HG03095 (cell line): ENCODE measurements at regions not wholly inside any gene's neighbourhood (a gene's known extent, or its start where the extent isn't known, plus 50 kb on each side); places are given as distances from the start of the nearest gene placed in this dataset.
A peak's percentile ranks its signal among the peaks of the same experiment; 100 is the strongest.

Experiments used
- ATAC-seq: cut with Tn5 transposase; IDR thresholded peaks from one replicate; pipeline ENCODE4 v1.9.1; 2021; ENCODE audit warnings: moderate library complexity; ENCODE audit not compliant: unreplicated experiment

DNA sequence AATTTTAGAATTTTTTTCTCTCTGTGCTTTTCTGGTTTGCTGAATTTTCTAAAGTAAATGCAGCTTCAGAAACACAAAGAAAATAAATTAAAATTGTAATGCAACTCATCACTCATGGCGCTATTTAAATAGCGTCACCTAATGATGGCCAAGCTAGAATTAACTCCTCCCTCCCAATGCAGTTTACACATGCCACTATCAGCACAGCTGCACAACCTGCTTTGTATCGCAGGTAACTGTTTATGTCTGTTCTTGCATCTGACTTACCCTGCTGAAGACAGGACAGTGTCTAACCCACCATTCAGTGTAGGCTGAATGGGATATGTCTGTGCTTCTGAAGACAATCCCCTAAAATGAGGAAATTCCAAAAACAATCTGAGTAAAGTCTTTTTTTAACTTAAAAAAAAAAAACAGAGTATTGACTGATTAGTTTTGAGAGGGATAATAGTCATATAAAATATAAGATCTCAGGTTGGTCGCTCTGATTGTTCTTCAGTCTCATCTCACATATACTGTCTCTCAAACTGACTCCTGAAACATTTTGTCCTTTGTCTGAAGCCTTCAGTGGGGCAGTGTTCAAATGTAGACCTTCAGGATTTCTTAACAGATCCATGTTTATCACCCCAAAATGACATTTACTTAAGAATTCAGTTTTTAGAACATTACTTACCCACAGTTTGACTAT is 271.4 kb downstream of the ZEB2 start:
- no peak for ATAC-seq

- no peak for ATAC-seq
Observed at GRCh38 chr2:144244938-144245337, 275.0 kb downstream of the ZEB2 start.

- no peak for ATAC-seq
Observed at GRCh38 chr2:144242311-144242710, 277.6 kb downstream of the ZEB2 start.

DNA sequence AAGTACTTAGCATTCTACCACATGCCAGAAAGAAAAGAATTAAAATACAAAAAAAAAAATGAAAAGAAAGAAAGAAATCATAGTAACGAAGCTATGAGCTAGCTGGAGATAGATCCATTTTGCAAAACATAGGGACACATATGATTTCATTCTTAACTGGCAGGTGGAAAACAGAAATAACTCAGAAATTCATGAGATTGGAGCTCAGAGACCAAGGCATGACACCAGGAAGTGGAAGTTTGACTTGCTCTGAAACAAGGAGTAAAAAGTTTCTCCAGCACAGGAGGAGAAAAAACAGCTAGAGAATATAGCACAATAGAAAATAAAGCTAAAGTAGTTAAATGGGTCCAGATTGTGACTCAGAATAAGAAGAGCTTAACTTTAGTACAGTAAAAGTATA is 278.1 kb downstream of the ZEB2 start:
- ATAC-seq = no peak

GRCh38 chr2:144240656-144241339 is 279.1 kb downstream of the ZEB2 start:
- peak; percentile 84 for ATAC-seq

- no peak for ATAC-seq
Observed at GRCh38 chr2:144239726-144240125, 280.2 kb downstream of the ZEB2 start.

- ATAC-seq = no peak
Observed at GRCh38 chr2:144239306-144239705, 280.6 kb downstream of the ZEB2 start.

DNA sequence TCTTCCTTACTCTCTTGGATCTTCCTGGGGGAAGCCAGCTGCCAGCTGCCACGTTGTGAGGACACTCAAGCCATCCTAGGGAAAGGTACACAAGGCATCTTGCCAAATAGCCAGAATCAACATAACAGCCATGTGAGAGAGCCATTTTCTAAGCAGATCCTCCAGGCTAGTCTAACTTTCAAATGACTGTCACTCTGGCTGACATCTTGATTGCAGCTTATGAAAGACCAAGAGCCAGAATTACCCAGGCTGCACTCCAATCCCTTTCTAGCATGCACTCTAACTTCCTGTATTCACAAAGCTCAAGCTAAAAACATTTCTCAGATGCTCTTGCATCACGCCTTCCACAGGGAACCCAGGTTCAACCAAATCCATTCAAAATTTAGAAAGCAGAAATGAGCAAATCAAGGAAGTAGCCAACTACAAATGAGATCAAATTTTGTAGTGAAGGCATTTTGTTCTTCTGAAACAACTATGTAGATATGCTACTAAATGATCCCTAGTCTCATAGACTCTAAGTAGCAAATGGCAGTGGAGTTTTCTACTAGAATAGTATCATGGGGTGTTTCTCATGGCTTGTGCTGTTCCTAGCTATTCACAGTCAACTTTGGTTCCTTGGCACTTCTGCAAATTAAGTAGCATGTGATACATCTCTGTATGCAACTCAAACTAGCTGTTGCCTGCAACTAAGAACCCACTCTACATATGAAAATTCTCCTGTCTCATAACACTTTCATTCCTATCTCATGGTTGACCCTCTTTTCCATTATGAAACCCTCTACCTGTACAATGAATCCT is 281.9 kb downstream of the ZEB2 start:
- ATAC-seq = no peak

DNA sequence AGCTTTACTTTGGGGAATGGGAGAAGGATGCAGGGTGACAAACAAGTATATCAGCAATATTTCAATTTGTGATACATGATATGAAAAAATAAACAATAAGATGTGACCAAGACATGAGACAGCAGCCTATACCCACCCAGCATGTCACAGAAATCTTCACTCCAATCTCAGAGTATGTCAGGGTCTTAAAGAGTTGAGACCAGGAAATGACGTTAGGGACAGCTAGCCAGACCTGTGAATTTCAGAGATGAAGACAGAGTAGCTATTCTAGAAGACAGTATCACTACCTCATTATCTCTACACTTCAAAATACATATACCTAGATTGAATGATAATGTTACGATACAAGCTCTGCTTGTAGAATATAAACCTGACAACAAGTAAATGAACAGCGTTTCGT is 282.8 kb downstream of the ZEB2 start:
- no peak for ATAC-seq

- ATAC-seq = no peak
Observed at GRCh38 chr2:144235050-144235449, 284.9 kb downstream of the ZEB2 start.

DNA sequence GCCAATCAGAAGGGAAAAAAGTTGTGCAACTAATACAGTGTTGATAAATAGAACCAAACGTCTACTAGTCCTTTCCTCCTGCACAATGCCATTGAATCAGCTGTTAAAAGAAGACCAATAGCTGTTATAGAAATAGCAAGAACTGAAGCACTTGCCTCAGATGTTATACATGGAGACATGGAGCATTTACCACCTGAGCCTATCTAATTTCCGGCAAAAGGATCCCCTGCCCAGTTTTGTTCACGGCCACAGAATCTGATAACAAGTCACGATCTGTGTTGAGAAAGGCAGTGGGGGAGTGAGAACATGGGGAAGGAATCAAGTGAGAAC is 285.4 kb downstream of the ZEB2 start:
- no peak for ATAC-seq

- ATAC-seq = no peak
Observed at GRCh38 chr2:144233733-144234541, 286.0 kb downstream of the ZEB2 start.

DNA sequence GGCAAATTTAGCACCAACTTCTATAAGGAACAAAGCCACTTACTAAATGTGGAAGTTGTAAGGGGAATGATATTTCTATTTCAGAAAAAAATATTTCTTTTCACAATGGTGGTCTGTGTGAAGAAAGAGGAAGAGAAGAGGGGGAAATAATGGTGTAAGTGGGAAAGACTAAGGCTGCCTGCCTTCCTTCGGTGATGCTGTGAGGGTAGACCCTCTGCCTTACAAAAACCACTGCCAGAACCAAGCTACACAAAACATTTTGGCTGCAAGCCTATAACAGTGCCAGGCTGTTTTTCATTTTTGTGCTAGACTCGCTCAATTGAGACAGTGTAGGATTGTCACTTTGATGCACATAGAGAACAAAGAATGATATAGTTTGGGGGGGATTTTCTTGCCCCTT is 286.6 kb downstream of the ZEB2 start:
- no peak for ATAC-seq

DNA sequence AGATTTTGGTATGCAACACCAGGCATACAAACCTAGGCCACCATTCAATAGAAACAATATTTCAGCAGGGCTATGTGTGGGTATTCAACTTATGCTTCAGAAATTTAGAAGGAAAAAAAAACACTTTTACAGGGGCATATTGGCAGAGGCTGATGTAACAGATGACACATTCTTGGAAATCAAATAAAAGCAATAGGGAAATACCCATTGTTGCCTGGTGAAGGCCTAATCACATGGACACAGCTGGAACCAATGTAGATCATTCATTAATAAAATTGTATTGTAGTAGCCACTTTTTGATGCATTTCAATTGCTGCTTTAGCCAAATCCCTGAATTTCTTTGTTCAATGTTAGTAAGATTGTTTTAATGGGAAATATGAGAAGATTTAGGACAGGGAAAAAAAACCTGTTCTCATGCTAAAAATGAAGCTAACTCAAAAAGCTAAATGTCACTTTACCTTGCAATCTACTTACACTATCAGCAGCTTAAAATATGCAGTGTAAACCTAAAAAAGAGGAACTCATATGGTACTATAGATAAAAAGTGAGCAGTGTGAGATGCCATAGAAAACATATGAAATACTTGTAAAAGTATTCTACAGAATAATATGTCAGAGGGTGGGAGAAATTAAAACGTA is 289.4 kb downstream of the ZEB2 start:
- no peak for ATAC-seq

DNA sequence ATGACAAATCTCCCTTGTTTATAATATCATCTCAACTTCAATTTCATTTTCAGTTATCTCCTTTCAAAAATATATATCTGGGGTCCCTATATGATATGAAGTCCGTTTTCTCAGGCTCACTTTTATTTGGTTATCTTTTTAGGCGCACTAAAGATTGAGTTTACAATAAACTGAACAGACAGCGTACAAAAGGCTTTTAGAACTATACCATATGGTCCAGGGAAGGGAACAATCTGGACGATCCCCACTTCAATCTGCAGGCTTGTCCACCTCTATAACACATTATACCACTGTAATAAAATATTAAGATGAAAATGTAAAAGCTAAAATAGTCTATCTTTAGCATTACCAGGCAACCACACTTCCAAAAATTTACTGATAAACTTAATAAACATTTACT is 289.9 kb downstream of the ZEB2 start:
- no peak for ATAC-seq

DNA sequence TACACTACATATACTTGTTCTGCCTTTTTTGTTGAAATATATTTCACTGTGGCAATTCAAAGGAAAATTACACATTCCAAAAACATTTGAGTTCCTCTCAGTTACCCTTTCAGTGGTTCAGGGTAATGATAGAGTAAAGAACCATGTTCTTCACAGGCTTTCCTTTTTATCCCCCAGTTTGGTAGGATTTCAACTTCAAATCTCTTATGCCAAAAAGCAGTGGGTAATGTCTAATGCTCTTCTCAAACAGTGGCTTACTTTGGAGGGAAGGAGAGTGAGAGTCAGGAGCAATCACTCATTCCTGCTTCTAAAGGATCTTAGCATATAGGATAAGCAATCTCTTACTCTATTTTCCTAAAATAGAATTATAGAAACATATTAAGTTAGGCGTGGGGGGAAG is 290.6 kb downstream of the ZEB2 start:
- ATAC-seq = no peak

DNA sequence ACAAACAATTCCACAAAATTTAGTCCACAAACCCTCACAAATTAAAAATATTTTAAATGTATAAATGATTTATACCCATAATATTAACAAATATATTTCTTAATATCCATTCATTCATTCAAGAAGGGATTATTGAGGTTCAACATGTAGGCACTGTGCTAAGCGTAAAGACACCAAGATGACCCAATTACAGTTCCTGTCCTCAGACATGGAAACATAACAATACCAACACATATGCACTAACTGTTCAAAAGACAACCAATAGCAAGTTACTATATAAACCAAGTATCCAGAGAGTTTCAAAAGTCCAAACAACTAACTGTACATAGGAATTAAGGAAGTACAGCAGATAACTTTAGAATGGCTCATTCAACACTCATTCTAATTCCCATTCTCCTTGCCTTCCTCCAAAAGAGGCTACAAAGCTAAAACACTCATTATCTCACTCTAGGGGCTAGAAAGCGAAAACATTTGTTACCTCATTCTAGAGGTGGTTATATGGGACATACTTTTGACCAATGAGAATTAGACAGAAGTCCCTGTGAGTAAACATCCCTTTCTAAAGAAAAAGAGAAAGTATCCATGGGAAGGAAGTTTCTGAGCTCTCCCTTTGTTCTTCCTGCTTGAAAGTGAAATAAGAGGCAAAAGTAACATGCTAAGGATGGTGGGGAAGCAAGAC is 292.4 kb downstream of the ZEB2 start:
- no peak for ATAC-seq

DNA sequence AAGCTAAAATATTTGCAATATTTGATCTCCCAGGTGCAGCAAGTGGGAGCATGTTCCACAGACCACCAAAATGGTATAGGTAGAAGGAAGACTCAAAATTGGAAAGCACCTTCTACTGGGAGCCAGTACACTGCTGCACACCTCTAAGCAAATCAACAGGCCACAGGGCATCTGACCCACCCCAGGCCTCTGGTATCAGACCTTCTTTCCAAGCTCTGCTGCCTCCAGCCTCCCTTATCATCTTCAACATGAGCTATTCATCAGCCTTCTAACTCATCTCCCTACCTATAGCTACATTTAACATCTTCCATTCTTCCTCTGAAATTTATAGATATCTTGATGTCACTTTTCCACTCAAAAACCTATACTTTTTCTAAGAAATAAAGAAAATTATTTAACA is 294.8 kb downstream of the ZEB2 start:
- ATAC-seq = no peak

GRCh38 chr2:144224472-144224871 is 295.4 kb downstream of the ZEB2 start:
- ATAC-seq = no peak

DNA sequence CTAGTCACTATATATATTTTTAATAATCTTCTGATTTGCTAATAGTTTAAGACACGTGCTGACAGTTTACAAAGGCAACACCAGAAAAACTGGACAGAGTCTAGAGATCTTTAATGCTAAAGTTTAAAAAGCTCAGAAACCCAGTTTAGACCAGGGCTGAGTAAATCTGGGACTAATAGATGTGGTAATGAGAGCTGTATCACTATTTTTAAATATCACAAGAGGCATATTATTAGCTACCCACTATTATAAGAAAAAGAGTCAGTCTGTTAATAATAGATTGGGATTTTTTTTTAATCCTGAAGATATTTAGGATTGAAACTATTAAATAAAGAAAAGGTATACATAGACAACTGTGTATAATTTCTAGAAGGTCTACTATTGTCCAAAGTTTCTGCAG is 299.9 kb downstream of the ZEB2 start:
- ATAC-seq = no peak
